Activated CD8-positive, alpha-beta memory T cell treated with anti-CD3 and anti-CD28 coated beads for 48 hours (primary cell): ENCODE measurements at regions not wholly inside any gene's neighbourhood (a gene's known extent, or its start where the extent isn't known, plus 50 kb on each side); places are given as distances from the start of the nearest gene placed in this dataset.

Experiments used
- DNase-seq, 3 experiments: peaks; one replicate each; pipeline ENCODE4 v3.0.0-alpha.2; 2020; ENCODE audit warnings: low read depth in 2 of 3, low spot score in 2 of 3

DNA sequence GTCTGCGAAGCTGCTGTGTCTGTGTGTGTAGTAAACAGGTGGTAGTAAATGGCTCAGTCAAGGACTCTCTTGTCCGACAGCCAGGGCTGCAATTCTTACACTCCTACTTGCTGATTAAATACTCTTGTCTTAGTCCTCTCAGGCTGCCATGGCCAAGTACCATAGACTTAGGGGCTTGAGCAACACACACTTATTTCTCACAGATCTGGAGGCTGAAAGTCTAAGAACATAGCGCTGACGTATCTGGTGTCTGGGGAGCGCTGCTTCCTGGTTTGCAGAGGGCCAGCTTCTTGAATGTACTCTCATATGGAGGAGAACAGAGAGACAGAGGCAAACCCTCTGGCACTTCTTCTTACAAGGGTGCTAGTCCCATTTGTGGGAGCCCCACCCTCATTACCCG is 411.0 kb downstream of the MED10 start:
- no peak for DNase-seq

GRCh38 chr5:5965132-5965531 is 413.2 kb downstream of the MED10 start:
- DNase-seq: no peak

DNA sequence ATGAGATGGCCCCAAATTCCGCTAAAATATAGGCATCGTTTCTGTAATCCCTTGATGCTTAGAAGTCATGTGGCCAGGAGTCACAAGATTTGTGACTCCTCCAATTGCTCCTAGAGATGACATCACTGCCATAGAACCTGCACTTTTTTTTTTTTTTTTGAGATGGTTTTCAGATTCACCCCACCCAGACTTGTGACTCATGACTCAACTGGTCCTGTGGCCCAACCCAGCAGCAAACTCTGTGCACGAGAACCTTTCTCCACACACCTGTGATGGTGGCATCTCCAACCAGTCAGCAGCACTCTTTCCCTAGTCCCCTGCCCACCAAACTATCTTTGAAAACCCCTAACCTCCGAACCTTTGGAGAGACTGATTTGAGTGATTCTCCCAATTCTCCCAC is 414.0 kb downstream of the MED10 start:
- DNase-seq: no peak

DNA sequence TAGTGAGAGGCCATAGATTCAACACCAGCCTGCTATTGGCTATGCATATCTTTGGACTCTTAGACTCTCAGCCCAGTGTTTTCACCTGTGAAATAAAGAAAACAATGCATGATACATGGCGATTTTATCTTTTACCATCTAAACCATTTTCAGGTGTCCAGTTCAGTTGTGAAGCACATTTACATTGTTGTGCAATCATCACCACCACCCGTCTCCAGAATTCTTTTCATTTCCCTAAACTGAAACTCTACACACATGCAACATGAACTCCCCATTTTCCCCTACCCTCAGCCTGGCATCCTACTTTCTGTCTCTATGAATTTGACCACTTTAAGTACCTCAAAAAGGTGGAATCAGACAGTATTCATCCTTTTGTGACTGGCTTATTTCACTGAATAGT is 420.6 kb downstream of the MED10 start:
- no peak for DNase-seq

DNA sequence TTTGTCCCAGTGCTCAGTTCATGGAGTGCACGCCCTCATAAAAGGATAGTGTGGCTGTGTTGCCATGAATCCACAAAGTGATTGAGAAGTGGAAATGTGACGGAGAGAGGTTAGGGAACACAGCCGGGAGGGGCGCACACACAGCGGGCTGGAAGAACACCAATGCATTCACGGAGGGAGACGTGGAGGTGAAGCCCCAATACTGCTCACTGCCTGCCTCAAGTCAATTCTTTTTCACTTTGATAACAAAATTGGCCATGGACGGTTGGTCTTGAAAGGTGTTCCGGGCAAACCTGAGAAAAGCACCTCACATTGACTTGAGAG is 424.1 kb downstream of the MED10 start:
- no peak for DNase-seq

GRCh38 chr5:5953584-5954274 is 424.6 kb downstream of the MED10 start:
- no peak for DNase-seq

DNA sequence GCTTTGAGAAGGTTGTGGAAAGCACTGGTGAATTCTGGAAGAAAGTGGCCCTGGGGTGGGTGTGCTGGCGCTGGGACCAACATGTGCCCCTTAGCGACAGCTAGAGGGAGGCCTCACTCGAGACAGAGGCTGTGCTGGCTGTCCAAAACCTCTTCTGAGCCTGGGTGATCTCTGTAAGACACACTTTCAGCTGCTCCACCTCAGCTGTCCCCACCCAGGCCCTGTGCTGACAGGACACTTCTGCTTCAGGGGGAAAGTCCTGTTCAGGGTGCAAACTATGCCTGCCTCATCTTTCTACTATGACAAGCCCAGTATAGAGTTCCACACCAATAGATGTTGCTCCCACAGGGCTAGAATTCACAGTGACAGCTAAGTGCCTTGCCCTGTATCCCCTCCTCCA is 426.4 kb downstream of the MED10 start:
- no peak for DNase-seq

DNA sequence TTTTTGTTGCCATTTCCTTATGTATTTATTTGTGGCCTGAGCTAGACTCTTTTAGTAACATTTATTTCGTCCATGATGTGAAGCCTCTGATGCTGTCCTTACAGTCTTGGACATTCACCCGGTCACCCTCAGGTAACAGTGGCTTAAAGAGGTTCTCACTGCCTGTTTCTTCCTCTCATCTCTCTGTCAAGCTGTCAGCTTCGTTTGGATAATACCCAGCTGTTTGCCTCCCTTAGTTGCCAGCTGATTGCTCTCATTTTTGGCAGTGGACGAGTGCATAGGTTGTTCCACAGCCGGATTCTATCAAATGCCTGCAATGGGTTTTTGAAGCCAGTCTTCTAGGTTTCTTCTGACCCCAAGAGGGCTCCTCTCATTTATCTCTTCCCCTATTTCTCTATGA is 427.7 kb downstream of the MED10 start:
- DNase-seq: no peak

DNA sequence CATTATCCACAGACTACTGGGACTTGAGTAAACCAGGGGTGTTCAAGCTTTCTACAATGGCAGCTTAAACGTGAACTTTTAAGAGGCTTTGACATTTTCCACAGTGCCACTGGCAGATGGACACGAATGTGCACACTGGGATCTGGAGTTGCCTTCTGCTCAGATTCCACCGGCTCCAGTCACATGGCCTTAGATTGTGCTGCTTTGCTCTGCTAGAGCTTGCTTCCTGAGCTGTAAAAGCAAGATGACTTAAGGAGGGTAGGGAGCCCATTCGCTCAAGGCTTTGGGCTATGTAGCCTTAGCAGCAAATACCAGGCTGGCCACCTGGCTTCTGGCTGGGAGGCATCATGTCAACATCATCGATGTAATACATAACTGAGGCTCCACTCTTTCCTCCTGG is 436.9 kb downstream of the MED10 start:
- DNase-seq: no peak

DNA sequence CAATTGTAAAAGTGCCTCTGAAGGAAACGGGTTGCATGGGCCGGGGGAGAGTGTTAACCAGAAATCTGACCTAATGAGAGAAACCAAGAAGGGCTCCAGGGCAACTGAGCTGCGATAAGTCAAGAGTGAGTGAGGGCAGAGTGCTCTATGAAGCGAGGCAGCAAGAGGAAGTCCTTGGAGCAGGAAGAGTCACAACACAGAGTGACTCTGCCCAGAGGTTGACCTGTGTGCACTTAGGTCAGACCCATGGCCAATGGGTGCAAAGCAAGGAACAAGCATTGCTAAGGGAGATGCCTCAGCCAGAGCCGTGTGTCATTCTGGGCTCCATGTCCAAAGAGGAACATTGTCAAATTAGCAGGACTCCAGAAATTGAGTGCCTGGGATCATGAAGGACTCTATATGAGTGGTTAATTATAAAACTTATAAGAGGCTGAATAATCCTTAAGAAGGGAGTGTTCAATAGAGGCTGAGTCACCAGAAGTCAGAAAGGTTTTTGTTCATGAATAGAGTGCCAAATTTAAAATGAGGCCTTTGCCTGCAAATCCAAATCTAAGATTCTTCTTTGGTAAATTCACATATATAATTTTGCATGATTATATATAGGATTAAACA is 438.5 kb downstream of the MED10 start:
- DNase-seq: no peak

DNA sequence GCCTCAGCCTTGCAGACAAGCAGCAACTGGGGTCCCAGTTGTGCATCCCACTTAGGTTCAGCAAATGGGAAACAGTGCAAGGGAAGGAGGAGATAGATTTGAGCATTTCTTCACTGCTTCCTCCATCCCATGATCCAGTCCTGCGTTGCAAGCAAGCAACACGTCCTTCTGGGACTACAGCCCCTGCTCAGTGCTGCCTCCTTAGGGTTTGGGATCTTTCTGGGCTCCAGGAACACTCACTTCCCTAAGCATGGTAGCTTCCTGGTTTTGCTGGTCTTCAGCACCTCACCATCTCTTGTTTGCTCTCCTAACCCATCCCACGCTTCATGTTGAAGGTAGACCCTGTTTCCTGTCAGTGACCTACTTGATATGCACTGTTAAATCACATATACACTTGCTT is 444.7 kb downstream of the MED10 start:
- DNase-seq: no peak

DNA sequence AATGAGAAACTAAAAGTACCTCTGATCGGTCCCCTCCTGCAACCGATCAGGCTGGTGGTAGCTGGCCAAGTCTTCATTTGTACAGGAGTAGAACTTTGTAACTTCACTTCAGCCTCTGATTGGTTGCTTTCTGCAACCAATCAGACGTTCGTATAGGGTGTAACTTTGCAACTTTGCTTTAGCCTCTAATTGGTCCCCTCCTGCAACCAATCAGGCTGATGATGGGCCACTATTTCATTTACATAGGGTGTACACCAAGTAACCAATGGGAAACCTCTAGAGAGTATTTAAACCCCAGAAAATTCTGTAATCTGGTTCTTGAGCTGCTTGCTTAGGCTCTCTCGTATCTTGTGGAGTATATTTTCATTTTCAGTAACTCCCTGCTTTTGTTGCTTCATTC is 445.5 kb downstream of the MED10 start:
- no peak for DNase-seq

GRCh38 chr5:5930561-5930960 is 447.8 kb downstream of the MED10 start:
- DNase-seq: no peak

DNA sequence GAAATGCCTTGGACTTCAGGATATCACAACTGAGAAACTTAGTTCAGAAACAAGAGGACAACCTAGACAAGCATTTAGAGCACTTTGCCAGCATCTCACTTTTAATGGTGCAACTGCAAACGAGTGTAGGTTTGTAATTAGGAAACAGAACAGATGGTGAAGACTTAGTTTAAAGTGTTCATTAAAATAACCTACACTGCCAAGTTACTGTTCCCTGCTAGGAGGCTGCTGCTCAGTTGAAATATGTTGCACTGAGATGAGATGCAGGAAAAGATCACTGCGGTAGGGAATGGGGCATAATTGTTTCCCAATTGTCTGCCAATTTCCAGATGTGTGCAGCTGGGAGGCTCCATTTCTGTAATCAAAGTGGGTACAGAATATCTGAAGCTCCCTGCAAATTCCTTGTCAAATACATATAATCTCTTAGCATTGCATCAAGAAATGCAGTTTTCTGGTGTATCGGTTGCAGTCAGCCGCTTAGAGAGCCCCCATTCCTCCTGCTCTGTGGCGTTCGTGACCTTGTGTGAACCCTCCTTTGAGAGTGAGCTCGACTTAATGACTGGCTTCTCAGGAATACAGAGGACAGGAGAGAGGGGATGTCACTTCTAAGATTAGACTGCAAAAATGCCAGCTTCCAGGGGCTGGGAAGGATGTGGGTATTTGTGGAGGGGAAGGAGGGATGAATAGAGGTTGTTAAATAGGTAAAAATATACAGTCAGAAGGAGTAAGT is 448.9 kb downstream of the MED10 start:
- no peak for DNase-seq

DNA sequence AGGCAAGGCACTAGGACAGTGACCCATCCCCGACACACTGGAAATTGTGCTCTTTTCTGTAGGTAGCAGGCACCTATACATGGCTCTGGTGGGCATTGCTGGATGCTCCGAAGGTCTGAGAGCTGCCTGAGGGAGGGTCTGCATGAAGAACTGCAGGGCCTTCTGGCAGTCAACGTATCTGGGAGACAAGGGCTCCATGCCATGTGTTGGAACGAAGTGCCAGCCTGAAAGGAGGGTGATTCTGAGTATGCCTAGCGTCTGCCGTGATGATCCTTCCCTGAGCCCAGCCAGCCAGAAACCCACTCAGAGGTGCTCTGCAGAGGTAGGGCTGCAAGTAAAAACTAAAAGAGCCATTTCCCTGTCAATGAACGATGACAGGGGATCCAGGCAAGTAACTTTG is 453.2 kb downstream of the MED10 start:
- DNase-seq: no peak

DNA sequence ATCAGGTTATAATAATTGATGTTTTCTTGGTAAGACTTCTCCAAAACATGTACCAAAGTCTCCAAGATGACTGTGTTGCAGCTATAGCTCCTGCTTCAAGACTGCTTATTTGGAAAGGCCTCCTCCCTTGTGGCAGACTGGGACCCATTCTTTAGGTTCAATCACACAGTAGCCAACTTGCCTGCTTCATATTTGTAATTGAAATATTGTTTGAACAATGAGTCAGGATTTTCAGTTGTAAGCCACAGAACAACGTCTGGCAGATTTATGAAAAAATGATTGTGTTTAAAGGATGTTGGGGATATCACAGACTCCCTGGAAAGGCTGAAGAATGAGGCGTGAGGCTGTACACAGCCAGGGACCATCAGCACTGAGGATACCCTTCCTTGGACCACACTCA is 458.9 kb downstream of the MED10 start:
- DNase-seq: no peak

GRCh38 chr5:5906778-5907177 is 471.6 kb downstream of the MED10 start:
- no peak for DNase-seq

DNA sequence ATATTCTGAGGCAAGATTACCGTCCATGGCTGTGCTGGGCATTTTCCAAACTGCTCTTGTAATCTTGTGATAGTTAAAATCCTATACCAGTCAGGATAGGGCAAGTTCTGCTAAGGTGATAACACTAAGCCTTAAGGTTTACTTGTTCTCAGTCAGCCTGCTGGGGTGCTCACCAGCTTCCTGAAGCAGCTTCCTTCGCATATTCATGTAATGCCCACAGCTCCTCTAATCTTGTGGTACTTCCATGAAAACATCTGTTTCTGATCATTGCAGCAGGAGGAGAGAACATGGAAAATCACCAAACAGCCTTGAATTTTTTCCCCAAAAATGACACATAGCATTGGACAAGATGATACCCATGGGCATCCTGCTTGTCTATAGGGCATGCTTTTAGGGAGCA is 473.2 kb downstream of the MED10 start:
- no peak for DNase-seq

- DNase-seq: no peak
Observed at GRCh38 chr5:5904113-5904512, 474.2 kb downstream of the MED10 start.

GRCh38 chr5:5902678-5903646 is 475.4 kb downstream of the MED10 start:
- DNase-seq: no peak

GRCh38 chr5:5900350-5900749 is 477.9 kb downstream of the ICE1 start:
- no peak for DNase-seq

GRCh38 chr5:5899716-5900115 is 477.2 kb downstream of the ICE1 start:
- DNase-seq: no peak
